GM18868 (cell line): ENCODE measurements at regions not wholly inside any gene's neighbourhood (a gene's known extent, or its start where the extent isn't known, plus 50 kb on each side); places are given as distances from the start of the nearest gene placed in this dataset.
"Not testable (repeated sequence)": the region's sequence is repeated elsewhere in the genome, so short reads cannot be mapped to it uniquely, and the experiment has no call there.

Source experiments
- ATAC-seq: cut with Tn5 transposase; IDR thresholded peaks from one replicate; pipeline ENCODE4 v1.9.1; 2021; ENCODE audit warnings: mild to moderate bottlenecking, moderate library complexity; ENCODE audit not compliant: unreplicated experiment

DNA sequence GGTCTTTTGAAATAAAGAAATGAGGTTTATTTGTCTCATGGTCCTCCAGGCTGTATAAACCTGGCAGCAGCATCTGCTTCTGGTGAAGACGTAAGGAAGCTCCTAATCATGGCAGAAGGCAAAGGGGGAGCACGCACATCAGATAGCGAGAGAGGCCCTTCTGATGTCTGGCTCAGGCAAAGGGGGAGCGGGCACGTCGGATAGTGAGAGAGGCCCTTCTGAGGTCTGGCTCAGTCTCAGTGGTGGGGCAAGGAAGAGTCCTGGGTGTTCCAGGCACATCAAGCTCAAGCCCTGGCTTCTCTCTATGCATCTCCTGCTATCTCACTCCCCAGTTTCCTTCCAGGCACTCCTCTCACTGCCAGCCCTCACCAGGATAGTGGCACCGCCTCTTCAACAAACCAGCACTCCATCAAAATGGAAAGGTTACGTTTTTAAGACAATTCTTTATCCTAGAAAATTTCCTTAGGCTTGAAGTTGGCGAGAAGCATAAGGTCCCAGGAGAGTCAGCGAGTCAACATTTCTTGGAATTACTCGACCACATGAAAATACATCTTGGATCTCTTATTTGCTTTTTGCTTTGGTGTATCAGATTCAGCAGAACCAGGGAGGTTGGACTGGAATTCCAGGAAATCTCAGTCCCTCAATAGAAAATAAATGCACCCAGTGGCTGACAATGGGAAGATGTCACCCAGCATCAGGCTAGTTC lies 189.6 kb upstream of the TMEM132C start:
- no peak for ATAC-seq

DNA sequence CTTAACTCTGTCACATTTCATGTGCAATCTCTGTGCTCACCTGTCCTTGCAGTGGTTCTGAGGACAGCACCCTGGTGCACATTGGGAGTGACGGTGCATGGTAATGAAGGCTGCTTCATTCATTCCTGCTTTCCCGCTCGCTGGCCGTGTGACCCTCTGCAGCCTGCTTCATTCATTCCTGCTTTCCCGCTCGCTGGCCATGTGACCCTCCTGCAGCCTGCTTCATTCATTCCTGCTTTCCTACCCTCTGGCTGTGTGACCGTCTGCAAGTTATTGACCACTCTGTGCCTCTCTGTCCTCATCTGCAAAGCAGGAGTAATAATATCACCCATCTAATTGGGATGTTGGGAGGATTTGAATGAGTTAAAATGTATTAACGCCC lies 189.1 kb upstream of the TMEM132C start:
- ATAC-seq, result no peak

DNA sequence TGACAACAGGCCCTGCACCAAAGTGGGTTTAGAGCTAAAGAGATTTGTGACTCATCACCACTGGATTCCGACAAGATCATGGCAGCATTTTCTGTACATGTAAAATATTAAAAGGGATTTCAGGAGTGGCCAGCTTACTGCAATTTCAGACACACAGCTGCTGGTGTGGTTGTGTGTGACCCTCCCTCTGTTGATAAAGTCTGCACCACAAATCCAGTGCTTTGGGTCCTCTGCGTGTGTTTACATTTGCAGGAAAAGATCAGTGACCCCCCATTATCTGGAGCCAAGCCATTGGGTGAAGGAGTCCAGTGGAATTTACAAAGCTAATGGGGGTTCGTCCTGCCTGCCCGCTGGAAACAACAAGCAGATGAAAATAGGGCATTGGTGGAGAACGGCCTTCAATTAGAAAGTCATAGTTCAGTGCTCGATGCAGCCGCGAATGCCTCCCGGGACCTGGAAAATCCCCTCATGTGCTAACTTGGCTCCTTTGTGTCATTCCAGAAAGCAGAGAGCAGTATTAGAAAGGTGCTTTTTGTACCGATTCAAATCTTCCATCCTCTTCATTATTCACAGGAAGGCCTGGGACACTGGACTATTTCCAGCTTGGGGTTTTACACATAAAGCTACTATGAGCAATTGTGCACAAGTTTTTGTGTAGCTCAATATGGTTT lies 188.5 kb upstream of the TMEM132C start:
- no peak for ATAC-seq

DNA sequence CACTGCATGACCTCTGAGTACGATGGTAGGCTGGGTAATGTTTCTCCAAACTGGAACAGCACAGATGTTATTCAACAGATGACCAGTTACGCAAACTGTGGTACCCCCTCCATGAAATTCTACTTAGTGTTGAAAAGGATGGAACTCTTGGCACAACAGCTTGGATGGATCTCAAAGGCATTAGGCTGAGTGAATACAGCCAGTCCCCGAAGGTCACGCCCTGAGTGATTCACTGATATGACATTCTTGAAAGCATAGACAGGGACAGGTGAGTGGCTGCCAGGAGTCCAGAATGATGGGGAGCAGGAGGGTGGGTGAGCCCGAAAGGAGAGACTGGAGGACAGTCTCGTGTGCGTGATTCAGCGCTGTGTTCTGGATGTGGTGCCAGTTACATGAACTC lies 187.5 kb upstream of the TMEM132C start:
- ATAC-seq, result no peak

DNA sequence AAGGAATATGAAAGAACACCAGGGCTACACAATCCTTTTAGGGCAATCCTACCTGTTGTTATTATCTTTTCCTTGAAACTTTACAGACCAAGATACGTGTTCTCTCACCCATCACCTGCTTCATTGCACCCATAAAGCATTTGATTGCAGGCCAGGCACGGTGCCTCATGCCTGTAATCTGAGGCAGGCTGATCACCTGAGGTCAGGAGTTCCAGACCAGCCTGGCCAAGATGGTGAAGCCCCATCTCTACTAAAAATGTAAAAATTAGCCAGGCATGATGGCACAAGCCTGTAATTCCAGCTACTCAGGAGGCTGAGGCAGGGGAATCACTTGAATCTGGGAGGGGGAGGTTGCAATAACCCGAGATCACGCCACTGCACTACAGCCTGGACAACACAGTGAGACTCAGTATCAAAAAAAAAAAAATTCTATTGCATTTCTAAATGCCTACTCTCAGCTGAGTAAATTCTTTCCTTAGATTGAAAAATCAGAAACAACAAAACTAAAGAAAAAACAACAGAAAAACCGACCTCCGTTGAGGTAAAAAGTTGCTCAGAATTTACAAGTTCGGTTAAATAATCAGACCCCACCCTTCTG lies 183.7 kb upstream of the TMEM132C start:
- ATAC-seq, result no peak

DNA sequence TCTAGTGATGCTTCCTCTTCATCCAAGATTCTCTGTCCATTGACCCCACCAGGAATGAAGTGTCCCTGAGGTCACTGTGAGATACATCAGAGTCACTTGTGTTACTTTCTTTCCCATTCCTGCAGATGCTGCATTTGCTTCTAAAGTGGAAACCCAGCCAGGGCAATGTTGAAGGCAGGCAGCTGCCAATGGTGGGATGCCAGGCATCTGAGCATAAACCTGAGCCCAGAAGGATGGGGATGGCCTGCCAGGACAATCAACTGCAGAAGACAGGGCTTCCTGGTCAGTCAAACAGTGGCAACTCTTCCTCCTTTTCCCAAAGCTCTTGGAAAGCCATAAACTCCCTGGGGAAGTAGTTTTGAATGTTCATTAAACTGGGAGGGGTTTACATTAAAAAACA lies 178.0 kb upstream of the TMEM132C start:
- no peak for ATAC-seq

DNA sequence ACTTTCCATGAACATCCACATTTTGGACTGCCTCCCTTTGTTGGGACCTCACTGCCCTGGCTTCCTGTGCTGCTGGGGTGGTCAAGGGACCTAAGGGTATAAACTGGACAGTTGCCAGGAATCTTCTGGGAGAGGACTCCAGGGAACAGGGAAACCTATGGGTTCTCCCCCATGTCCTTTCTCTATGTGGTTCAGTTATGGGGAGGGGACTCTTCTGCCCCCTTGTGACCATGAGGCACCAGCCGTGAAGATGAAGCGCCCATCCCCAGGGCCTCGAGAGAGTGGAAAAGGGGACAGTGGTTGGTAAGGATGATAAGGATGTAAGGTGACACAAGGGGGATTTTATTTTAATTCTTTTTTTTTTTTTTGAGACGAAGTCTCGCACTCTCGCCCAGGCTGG lies 177.0 kb upstream of the TMEM132C start:
- ATAC-seq, result no peak

DNA sequence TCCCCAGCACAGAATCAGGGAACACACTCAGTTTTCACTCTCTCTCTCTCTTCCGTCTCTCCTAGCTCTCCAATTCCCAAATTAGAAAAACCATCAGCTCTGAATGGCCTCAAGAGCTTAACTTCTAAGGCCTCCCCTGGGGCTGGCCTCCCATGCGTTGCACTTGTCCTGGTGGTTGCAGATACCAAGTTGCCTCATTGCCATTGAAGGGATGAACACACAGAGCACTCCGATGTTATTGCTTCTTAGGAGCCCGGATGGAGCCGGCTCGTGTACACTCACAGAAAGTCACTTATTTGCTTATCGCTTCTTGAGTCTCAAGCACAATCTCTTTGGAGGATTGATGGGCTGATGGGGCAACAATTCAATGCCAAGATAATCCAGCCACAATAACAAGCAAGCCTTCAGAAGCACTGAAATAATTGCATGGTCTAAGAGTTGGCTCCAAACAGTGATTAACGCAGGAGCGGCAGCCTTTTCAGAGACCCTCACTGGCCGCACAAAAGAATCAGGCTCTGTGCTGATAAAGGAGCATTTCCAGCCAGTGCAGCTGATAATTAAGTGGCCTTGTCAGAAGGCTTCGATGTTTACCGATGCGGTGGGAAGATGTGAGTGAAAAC lies 175.8 kb upstream of the TMEM132C start:
- no peak for ATAC-seq

DNA sequence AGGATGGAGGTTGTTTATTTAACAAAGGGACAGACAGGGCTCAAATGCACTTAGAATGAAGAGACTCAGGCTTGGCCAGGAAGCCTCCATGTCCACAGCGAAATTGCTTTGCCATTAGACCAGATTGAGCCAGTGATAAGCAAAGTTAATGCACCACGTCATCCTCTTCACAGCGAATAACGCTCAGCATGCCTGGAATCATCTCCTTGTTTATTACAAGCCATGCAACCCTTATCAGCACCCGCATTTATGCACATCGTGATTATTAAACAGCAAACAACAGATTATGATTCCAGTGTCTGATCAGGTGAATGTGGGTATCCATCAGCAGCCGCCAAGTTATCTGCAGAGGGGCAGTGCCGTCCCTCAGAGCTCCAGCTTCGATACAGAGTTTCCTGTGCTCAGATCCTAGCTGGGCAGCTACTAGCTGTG lies 175.0 kb upstream of the TMEM132C start:
- ATAC-seq, result no peak

DNA sequence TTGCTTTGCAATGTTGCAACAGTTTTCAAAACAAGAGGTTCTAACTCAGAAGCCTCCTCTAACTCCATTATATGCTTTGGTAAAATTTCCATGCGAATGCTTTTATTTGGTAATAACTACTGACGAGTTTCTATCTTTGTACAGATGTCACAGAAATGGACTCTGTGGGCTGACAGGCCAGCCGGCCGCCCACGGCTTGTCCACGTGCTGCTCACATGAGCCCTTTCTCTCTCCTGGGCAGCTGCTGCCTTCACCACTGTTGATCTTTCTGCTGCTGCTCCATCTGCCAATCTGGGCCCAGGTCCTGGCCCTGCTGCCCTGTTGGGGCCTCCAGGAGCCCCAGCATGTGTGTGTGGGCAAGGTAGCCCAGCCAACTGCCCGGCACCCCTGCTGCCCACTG lies 168.2 kb upstream of the TMEM132C start:
- no peak for ATAC-seq

DNA sequence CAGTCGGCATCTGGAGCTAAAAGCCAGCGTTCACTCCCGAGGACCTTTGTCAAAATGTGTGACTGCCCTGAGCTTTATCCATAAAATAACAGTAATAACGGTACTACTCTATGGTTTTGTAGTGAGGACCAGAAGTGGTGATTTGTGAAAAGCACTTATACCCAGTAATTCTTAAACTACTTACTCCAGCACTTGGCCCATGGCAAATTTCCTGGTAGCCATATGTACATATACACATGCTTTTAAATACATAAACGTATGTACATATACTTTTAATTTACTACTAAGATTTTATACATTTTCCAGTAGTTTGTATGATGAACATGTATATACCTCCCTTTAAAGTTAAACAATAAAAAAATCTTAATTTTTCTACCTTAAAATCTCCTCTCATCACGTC lies 163.8 kb upstream of the TMEM132C start:
- no peak for ATAC-seq

DNA sequence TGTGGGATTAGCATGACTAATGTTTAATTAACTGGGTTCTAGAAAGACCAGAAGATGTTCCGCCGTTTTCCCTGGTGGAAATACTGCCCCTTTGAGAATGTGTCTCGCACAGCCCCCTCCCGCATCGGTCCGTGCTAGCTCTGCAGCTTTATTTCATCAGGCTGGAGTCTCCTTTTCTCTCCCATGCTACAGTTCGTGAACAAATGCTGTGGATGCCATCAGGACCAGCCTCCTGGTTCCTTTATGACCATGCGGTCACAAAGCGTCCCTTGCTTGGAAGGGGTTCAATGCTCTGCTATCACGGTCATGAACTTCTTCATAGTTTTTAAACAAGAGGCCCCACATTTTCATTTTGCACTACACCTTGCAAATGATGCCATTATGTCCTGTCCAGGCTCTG lies 157.7 kb upstream of the TMEM132C start:
- ATAC-seq, result no peak

DNA sequence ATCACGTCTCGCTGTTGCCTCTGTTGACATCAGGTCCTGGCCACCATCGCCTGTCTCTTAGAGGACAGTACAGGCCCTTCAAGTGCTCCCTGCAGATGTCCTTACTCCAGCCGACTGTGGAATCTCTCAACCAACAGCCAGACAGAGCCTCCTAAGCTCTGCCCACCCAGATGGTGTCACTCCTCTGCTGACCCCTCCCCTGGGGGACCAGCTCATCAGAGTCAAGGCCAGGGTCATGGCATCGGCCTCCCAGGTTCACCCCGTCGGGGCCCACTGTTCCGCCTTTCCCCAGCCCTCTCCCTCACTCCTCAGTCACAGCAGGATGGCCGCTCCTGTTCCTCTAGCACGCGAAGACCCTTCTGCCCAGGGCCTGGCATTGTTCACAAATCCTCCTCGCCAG lies 157.3 kb upstream of the TMEM132C start:
- ATAC-seq, result no peak

DNA sequence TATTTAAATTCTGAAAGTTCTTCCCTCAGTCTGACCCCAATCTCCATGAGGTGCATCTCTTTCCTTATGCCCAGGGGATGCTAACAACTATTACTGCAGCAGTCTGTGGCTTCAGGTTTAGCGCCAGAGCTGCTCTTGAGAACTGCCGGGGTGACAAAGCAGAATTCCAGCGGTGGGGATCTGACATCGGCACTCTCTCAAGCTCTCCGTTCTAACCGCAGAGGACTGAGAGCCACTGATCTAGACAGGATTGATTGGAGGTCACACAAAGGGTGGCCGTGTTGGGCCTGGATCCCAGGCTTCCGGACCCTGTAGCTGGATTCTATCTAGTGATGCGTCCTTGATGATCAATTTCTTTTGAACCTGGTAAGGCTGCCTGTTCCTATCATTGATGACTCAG lies 155.6 kb upstream of the TMEM132C start:
- ATAC-seq, result no peak

DNA sequence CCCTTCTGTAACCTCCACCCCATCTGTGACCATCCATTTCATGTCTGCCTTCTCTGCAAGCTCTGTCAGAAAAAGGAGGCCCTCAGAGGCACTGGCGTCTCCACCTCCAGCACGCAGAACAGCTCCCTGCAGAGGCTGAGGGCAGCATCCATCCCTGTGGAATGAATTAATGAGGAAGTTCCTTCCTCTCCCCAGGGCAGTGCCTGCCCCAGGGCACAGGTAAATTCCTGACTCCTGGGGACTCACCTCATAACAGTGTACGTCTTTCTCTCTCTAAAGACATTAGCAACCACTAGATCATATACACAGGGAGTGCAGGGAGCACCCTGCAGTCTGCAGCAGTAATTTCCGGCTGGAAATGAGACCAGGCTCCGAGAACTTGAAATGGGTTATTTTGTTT lies 155.0 kb upstream of the TMEM132C start:
- ATAC-seq, result no peak

DNA sequence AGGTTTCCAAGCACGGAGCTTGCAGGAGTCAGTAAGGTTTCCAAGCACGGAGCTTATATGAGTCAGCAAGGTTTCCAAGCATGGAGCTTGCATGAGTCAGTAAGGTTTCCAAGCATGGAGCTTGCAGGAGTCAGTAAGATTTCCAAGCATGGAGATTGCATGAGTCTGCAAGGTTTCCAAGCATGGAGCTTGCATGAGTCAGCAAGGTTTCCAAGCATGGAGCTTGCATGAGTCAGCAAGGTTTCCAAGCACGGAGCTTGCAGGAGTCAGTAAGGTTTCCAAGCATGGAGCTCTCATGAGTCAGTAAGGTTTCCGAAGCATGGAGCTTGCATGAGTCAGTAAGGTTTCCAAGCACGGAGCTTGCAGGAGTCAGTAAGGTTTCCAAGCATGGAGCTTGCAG lies 153.7 kb upstream of the TMEM132C start:
- ATAC-seq, result not testable (repeated sequence)

DNA sequence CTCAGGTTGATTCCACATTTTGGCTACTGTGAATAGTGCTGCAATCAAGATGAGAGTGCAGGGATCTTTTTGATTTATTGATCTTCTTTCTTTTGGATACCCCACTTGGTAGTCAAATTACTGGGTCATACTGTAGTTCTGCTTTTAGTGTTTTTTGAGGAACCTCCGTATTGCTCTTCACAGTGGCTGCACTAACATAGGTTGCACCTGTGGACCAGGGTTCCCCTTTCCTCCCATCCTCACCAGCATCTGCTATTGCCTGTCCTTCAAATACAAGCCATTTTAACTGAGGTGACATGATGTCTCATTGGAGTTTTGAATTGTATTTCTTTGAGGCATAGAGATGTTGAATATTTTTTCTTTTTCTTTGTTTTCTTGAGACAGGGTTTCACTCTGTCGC lies 152.5 kb upstream of the TMEM132C start:
- ATAC-seq, result no peak

DNA sequence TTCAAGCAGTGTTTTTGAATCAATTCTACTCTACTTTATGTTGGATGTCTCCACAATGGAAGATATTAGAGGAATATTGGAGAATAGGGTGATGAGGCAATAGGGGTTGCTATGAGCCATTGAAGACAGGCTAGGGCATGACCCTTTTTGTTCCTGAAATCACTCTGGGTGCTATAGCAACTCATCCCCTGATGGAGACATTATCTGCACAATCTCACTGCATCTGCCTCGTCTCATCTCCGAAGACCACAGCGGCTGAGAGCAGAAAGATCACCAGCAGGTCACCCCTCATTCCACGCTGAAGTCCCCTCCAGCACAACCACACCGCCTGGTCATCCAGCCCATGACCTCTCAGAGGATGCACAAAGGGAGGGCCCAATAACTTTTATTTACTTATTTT lies 150.4 kb upstream of the TMEM132C start:
- no peak for ATAC-seq

DNA sequence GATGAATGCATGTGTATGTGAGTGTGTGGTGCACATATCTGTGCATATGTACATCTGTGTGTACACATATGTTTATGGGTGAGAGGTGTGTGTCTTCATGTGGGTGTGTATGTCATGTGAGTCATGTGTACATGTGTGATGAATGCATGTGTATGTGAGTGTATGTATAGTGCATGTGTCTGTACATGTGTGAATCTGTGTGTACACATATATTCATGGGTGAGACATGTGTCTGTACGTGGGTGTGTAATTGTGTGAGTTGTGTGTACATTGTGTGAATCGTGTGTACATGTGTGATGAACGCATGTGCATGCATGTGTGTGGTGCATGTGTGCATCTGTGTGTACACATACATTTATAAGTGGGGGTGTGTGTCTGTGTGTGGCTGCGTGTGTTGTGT lies 146.9 kb upstream of the TMEM132C start:
- ATAC-seq, result no peak

DNA sequence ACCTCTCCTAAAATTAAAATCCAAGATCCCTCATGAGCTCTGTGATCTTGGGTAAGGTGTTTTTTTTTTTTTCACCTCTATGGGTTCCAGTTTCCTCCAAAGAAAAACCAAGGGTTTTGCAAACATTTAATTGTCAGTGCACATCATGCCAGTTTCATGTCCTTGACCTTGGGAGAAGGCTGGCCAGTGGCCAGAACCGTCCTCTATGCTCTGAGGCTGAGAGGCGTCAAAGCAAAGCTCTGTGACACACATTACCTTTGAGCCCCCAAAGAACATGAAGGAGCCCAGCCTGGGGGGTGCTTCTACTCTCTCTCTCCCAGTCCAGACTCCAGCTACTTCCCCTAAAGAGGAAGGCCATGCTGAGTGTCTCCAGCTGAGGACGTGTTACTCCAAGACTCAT lies 145.5 kb upstream of the TMEM132C start:
- ATAC-seq, result no peak

DNA sequence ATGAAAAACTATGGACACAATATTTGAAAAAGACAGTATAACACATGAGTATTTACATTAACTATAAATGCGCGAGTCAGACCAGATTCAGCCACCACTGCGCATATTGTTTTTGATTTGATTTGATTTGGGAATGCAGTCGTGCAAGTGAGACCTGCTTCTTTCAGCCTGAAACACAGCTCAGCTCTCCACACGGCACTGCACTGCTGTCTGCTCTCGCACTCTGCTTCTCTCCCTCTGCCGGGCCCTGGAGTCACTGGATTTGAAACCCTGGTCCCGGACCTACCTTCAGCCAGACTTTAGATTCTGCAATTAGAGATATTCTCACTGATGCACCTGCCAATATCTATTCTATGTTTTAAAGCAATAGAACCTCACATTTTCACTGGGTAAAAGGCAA lies 143.9 kb upstream of the TMEM132C start:
- ATAC-seq, result no peak

DNA sequence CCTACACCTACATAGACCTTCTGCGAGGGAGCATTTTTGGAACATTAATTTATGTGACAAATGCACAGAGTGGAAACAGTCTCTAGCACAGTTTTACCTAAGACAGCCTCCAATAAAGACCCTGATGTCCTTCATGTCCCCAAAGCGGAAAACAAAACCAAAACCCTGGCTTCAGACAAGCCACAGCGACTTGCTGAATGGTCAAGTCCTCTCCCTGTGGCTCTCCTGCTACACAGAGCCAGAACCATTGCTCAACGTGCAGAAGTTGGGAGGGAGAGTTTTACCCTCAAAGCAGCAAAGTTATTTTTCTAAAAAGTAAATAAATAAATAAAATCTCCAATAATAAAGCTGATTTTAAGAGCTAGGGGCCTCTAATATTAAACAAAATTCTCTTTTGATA lies 135.0 kb upstream of the TMEM132C start:
- ATAC-seq, result no peak
